Neural cell (in vitro differentiated cells): ENCODE measurements at regions not wholly inside any gene's neighbourhood (a gene's known extent, or its start where the extent isn't known, plus 50 kb on each side); places are given as distances from the start of the nearest gene placed in this dataset.
"Not testable (repeated sequence)": the region's sequence is repeated elsewhere in the genome, so short reads cannot be mapped to it uniquely, and the experiment has no call there.

ENCODE experiments used
- H2AFZ ChIP-seq: fragments of 200-600, 300-800 bp; sonication (generic), shearing (Covaris generic); 2 replicates; pipeline ENCODE4 v1.6.0; 2014; ENCODE audit warnings: low read depth, mild to moderate bottlenecking, antibody characterized with exemption, low read length, moderate library complexity
- H3F3A ChIP-seq: fragments of 200-600 bp; shearing (Covaris generic); 2 replicates; pipeline ENCODE4 v1.6.1; 2016; ENCODE audit warnings: mild to moderate bottlenecking, moderate library complexity, mixed read lengths, antibody characterized with exemption, low read length; ENCODE audit not compliant: insufficient read depth, poor library complexity, severe bottlenecking
- H3K27ac ChIP-seq: fragments of 200-600, 300-800 bp; sonication (generic), shearing (Covaris generic); 2 replicates; pipeline ENCODE4 v1.5.1; 2014; ENCODE audit warnings: mild to moderate bottlenecking, low read length, moderate library complexity
- H3K27me3 ChIP-seq: fragments of 300-800, 200-600 bp; sonication (generic), shearing (Covaris generic); 2 replicates; pipeline ENCODE4 v1.6.0; 2014; ENCODE audit warnings: mild to moderate bottlenecking, low read depth, low read length, moderate library complexity; ENCODE audit not compliant: insufficient read depth
- H3K36me3 ChIP-seq: fragments of 300-800, 200-600 bp; sonication (generic), shearing (Covaris generic); 2 replicates; pipeline ENCODE4 v1.5.1; 2014; ENCODE audit warnings: mild to moderate bottlenecking, antibody characterized with exemption, low read length, moderate library complexity; ENCODE audit not compliant: insufficient read depth
- H3K4me2 ChIP-seq: fragments of 300-800, 200-600 bp; sonication (generic), shearing (Covaris generic); 2 replicates; pipeline ENCODE4 v1.6.0; 2014; ENCODE audit warnings: mild to moderate bottlenecking, low read length
- H3K4me3 ChIP-seq: fragments of 300-800, 200-600 bp; sonication (generic), shearing (Covaris generic); 2 replicates; pipeline ENCODE4 v1.5.1; 2014; ENCODE audit warnings: mild to moderate bottlenecking, low read length, moderate library complexity
- H3K79me2 ChIP-seq: fragments of 200-600 bp; shearing (Covaris generic); replicated peaks from 2 replicates; pipeline ENCODE4 v1.6.0; 2014; ENCODE audit warnings: mild to moderate bottlenecking, low read length, moderate library complexity; ENCODE audit not compliant: insufficient read depth
- H3K9ac ChIP-seq: fragments of 300-800, 200-600 bp; sonication (generic), shearing (Covaris generic); 2 replicates; pipeline ENCODE4 v1.6.1; 2016; ENCODE audit warnings: mild to moderate bottlenecking, low read length, mixed read lengths
- H3K9me2 ChIP-seq: fragments of 200-600 bp; shearing (Covaris generic); 2 replicates; pipeline ENCODE4 v1.6.1; 2016; ENCODE audit warnings: mild to moderate bottlenecking, low read length, mixed read lengths; ENCODE audit not compliant: insufficient read depth
- H3K9me3 ChIP-seq: fragments of 200-600, 300-800 bp; sonication (generic), shearing (Covaris generic); 2 replicates; pipeline ENCODE4 v1.6.1; 2016; ENCODE audit warnings: mild to moderate bottlenecking, mixed run types, low read length, moderate library complexity, mixed read lengths
- H4K20me1 ChIP-seq: fragments of 200-600 bp; shearing (Covaris generic); 2 replicates; pipeline ENCODE4 v1.6.1; 2016; ENCODE audit warnings: mild to moderate bottlenecking, mixed run types; ENCODE audit not compliant: insufficient read depth
- CTCF ChIP-seq: fragments of 450-650 bp; IDR thresholded peaks from 2 replicates; pipeline ENCODE4 v1.5.1; 2014; ENCODE audit warnings: antibody characterized with exemption, mild to moderate bottlenecking, moderate library complexity; ENCODE audit not compliant: poor library complexity, severe bottlenecking
- EP300 ChIP-seq: fragments of 450-650 bp; conservative IDR thresholded peaks from 2 replicates; pipeline ENCODE4 v1.6.1; 2014; ENCODE audit warnings: antibody characterized with exemption, mild to moderate bottlenecking, moderate library complexity; ENCODE audit not compliant: poor library complexity, severe bottlenecking
- EZH2 ChIP-seq: fragments of 200-600, 300-800 bp; shearing (Covaris generic), sonication (generic); IDR thresholded peaks from 2 replicates; pipeline ENCODE4 v1.6.1; 2014; ENCODE audit warnings: antibody characterized with exemption, low read length, borderline replicate concordance, mild to moderate bottlenecking; ENCODE audit not compliant: insufficient read depth, poor library complexity, severe bottlenecking
- MXI1 ChIP-seq: fragments of 450-650 bp; conservative IDR thresholded peaks from 2 replicates; pipeline ENCODE4 v1.6.1; 2014; ENCODE audit warnings: antibody characterized with exemption, mild to moderate bottlenecking; ENCODE audit not compliant: poor library complexity, severe bottlenecking
- POLR2AphosphoS5 ChIP-seq: IDR thresholded peaks from 2 replicates; pipeline ENCODE4 v1.6.1; 2012
- RAD21 ChIP-seq: fragments of 450-650 bp; conservative IDR thresholded peaks from 2 replicates; pipeline ENCODE4 v1.6.1; 2014; ENCODE audit warnings: antibody characterized with exemption, mild to moderate bottlenecking, moderate library complexity
- REST ChIP-seq: IDR thresholded peaks from 2 replicates; pipeline ENCODE4 v1.6.1; 2012; ENCODE audit warnings: borderline replicate concordance
- SMC3 ChIP-seq: fragments of 450-650 bp; conservative IDR thresholded peaks from 2 replicates; pipeline ENCODE4 v1.6.1; 2014; ENCODE audit warnings: antibody characterized with exemption, mild to moderate bottlenecking, moderate library complexity; ENCODE audit not compliant: poor library complexity
- TAF1 ChIP-seq: IDR thresholded peaks from 2 replicates; pipeline ENCODE4 v1.6.1; 2012; ENCODE audit warnings: low read depth

GRCh38 chr16:80894091-80894490, 89.7 kb upstream of the CDYL2 start:
- H2AFZ ChIP-seq = no peak overlapping the region
- H3K36me3 ChIP-seq = no peaks in the 10 kb centered on the region
- H3K9me3 ChIP-seq = no peaks in the 10 kb centered on the region
- H3K79me2 ChIP-seq = no peaks in the 10 kb centered on the region
- no peak overlapping the region for H3K4me3 ChIP-seq
- H4K20me1 ChIP-seq = no peaks in the 10 kb centered on the region
- H3K27ac ChIP-seq = no peak overlapping the region
- H3F3A ChIP-seq = no peaks in the 10 kb centered on the region
- H3K27me3 ChIP-seq = no peaks in the 10 kb centered on the region
- no peak overlapping the region for H3K9ac ChIP-seq
- H3K4me2 ChIP-seq = no peak overlapping the region
- no peaks in the 10 kb centered on the region for H3K9me2 ChIP-seq
- TF ChIP-seq MXI1 = no peak
- TF ChIP-seq EP300 = no peak
- TF ChIP-seq SMC3 = no peak
- no peak for TF ChIP-seq EZH2

- Histone ChIP-seq H3K9me3 (no peaks in the 10 kb centered on the region), H3K36me3 (no peaks in the 10 kb centered on the region), H3K27ac (no peak overlapping the region), H4K20me1 (no peaks in the 10 kb centered on the region), H3K9ac (no peak overlapping the region), H3K27me3 (no peaks in the 10 kb centered on the region), H3K4me2 (no peak overlapping the region), H2AFZ (no peak overlapping the region), H3K9me2 (no peaks in the 10 kb centered on the region), H3K79me2 (no peaks in the 10 kb centered on the region), H3K4me3 (no peak overlapping the region), H3F3A (no peaks in the 10 kb centered on the region)
- TF ChIP-seq SMC3 (no peak), CTCF (no peak)
Measured at GRCh38 chr16:80893686-80894085, 89.3 kb upstream of the CDYL2 start.

GRCh38 chr16:80892395-80892794, 88.0 kb upstream of the CDYL2 start:
- not testable (repeated sequence) for H3K27me3 ChIP-seq, H3K4me2 ChIP-seq, H4K20me1 ChIP-seq, H3K27ac ChIP-seq, H3K9ac ChIP-seq, H3K79me2 ChIP-seq, H3K9me2 ChIP-seq, H2AFZ ChIP-seq, H3F3A ChIP-seq, H3K9me3 ChIP-seq, H3K36me3 ChIP-seq, H3K4me3 ChIP-seq

- Histone ChIP-seq H4K20me1 (no peaks in the 10 kb centered on the region), H2AFZ (no peak overlapping the region), H3K27me3 (no peaks in the 10 kb centered on the region), H3K4me2 (no peak overlapping the region), H3K27ac (no peak overlapping the region), H3K4me3 (no peak overlapping the region), H3K9ac (no peak overlapping the region), H3K9me2 (no peaks in the 10 kb centered on the region), H3F3A (no peaks in the 10 kb centered on the region), H3K9me3 (no peaks in the 10 kb centered on the region), H3K79me2 (no peaks in the 10 kb centered on the region), H3K36me3 (no peaks in the 10 kb centered on the region)
- TF ChIP-seq REST (no peak), SMC3 (no peak), POLR2AphosphoS5 (no peak), EP300 (no peak), CTCF (no peak), TAF1 (no peak), EZH2 (no peak), RAD21 (no peak)
Measured at GRCh38 chr16:80889779-80890359, 85.5 kb upstream of the CDYL2 start.
